Liver (tissue), 7 donors: ENCODE measurements at regions not wholly inside any gene's neighbourhood (a gene's known extent, or its start where the extent isn't known, plus 50 kb on each side); places are given as distances from the start of the nearest gene placed in this dataset.

Source experiments
- DNase-seq: peaks from one replicate; pipeline ENCODE4 v3.0.0-alpha.2; 2017; ENCODE audit warnings: low spot score
- H3K27ac ChIP-seq, 2 donors: one replicate each; pipeline ENCODE4 v1.7.0; 2013; ENCODE audit warnings: inconsistent platforms in 2 of 2, low read length in 2 of 2, control low read depth in 1 of 2, low read depth in 1 of 2, mild to moderate bottlenecking in 1 of 2
- H3K27me3 ChIP-seq, 4 donors: one replicate each; pipeline versions ENCODE4 v1.6.1 to v1.7.0; 2013; ENCODE audit warnings: low read length in 3 of 4, inconsistent platforms in 1 of 4, mild to moderate bottlenecking in 1 of 4, moderate library complexity in 1 of 4; ENCODE audit not compliant: control insufficient read depth in 4 of 4, insufficient read depth in 4 of 4
- H3K36me3 ChIP-seq, 4 donors: one replicate each; pipeline versions ENCODE4 v1.6.1 to v1.7.0; 2013; ENCODE audit warnings: low read length in 3 of 4, mild to moderate bottlenecking in 3 of 4, low read depth in 1 of 4, moderate library complexity in 1 of 4; ENCODE audit not compliant: control insufficient read depth in 4 of 4, insufficient read depth in 3 of 4
- H3K4me1 ChIP-seq, 4 donors: one replicate each; pipeline versions ENCODE4 v1.6.1 to v1.7.0; 2013; ENCODE audit warnings: low read length in 3 of 4, mild to moderate bottlenecking in 3 of 4, moderate library complexity in 1 of 4; ENCODE audit not compliant: control insufficient read depth in 4 of 4, insufficient read depth in 4 of 4
- H3K4me3 ChIP-seq, 3 donors: one replicate each; pipeline versions ENCODE4 v1.6.1 to v1.7.0; 2013; ENCODE audit warnings: low read length in 3 of 3, control low read depth in 1 of 3, low read depth in 1 of 3, mild to moderate bottlenecking in 1 of 3
- H3K9ac ChIP-seq, 2 donors: one replicate each; pipeline ENCODE4 v1.7.0; 2013; ENCODE audit warnings: low read length in 2 of 2, mild to moderate bottlenecking in 2 of 2, moderate library complexity in 2 of 2, control low read depth in 1 of 2, low read depth in 1 of 2
- H3K9me3 ChIP-seq, 4 donors: one replicate each; pipeline versions ENCODE4 v1.6.1 to v1.7.0; 2013; ENCODE audit warnings: low read length in 3 of 4; ENCODE audit not compliant: control insufficient read depth in 4 of 4
- FOXA1 ChIP-seq: IDR thresholded peaks from 2 replicates; pipeline ENCODE4 v1.6.1; 2016; ENCODE audit warnings: antibody characterized with exemption
- FOXA2 ChIP-seq: IDR thresholded peaks from 2 replicates; pipeline ENCODE4 v1.6.1; 2016; ENCODE audit warnings: antibody characterized with exemption
- GABPA ChIP-seq, 2 donors: IDR thresholded peaks in 1 of 2; conservative IDR thresholded peaks in 1 of 2; 2 replicates each; pipeline ENCODE4 v1.6.1; 2016; ENCODE audit warnings: antibody characterized with exemption in 2 of 2, mild to moderate bottlenecking in 1 of 2, moderate library complexity in 1 of 2
- HNF4A ChIP-seq, 2 donors: conservative IDR thresholded peaks; 2 replicates each; pipeline ENCODE4 v1.6.1; 2016; ENCODE audit warnings: antibody characterized with exemption in 2 of 2, mild to moderate bottlenecking in 2 of 2
- HNF4G ChIP-seq: IDR thresholded peaks from 2 replicates; pipeline ENCODE4 v1.6.1; 2016; ENCODE audit warnings: antibody characterized with exemption
- JUND ChIP-seq, 2 donors: IDR thresholded peaks; 2 replicates each; pipeline ENCODE4 v1.6.1; 2016; ENCODE audit warnings: antibody characterized with exemption in 2 of 2
- NR2F2 ChIP-seq: IDR thresholded peaks from 2 replicates; pipeline ENCODE4 v1.6.1; 2016; ENCODE audit warnings: antibody characterized with exemption
- RAD21 ChIP-seq, 2 donors: IDR thresholded peaks; 2 replicates each; pipeline ENCODE4 v1.6.1; 2016; ENCODE audit warnings: antibody characterized with exemption in 2 of 2, mild to moderate bottlenecking in 2 of 2
- RXRA ChIP-seq, 2 donors: IDR thresholded peaks; 2 replicates each; pipeline ENCODE4 v1.6.1; 2017 to 2018; ENCODE audit warnings: antibody characterized with exemption in 2 of 2, mild to moderate bottlenecking in 1 of 2
- SP1 ChIP-seq: IDR thresholded peaks from 2 replicates; pipeline ENCODE4 v1.6.1; 2018; ENCODE audit warnings: antibody characterized with exemption, mild to moderate bottlenecking
- TAF1 ChIP-seq: conservative IDR thresholded peaks from 2 replicates; pipeline ENCODE4 v1.6.1; 2016; ENCODE audit warnings: antibody characterized with exemption, mild to moderate bottlenecking
- WGBS: extraction: QIAGEN DNeasy Blood & Tissue Kit; methylation state at CpG from one replicate; pipeline ENCODE4 v1.1.7; 2013; 5-methylcytosine and 5-hydroxymethylcytosine counted together
- TF ChIP-seq, protein P1 (sequence below): IDR thresholded peaks from 2 replicates; pipeline ENCODE4 v1.6.1; 2016; ENCODE audit warnings: antibody characterized with exemption, mild to moderate bottlenecking
- TF ChIP-seq, protein P2 (sequence below): IDR thresholded peaks from 2 replicates; pipeline ENCODE4 v1.6.1; 2016; ENCODE audit warnings: antibody characterized with exemption
- TF ChIP-seq, protein P3 (sequence below): IDR thresholded peaks from 2 replicates; pipeline ENCODE4 v1.6.1; 2016; ENCODE audit warnings: antibody characterized with exemption
- TF ChIP-seq, protein P4 (sequence below): IDR thresholded peaks from 2 replicates; pipeline ENCODE4 v1.6.1; 2016; ENCODE audit warnings: antibody characterized with exemption
- donor health status: healthy.
- donor health status: healthy.
- donor health status: healthy.
- donor health status: healthy.

DNA sequence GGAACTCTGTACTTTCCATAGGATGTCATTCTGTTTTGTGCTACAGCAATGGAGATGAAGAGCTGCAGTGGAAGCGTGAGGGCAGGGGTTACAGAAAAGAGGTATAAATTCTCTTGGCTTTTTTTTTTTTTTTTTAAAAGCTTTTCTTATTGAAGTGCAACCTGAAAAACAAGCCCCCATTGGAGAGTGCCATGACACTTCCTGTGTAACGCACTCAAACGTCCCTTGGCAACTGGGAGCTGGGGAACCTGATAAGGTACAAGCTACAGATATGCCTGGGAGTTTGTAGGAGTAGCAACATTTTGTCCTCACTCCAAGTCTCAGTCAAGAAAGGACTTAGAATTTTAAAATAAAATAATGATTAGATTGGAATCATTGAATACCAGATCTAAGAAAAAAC is 512.1 kb downstream of the RPS24 start (continued):
- no peak for TF ChIP-seq SP1

DNA sequence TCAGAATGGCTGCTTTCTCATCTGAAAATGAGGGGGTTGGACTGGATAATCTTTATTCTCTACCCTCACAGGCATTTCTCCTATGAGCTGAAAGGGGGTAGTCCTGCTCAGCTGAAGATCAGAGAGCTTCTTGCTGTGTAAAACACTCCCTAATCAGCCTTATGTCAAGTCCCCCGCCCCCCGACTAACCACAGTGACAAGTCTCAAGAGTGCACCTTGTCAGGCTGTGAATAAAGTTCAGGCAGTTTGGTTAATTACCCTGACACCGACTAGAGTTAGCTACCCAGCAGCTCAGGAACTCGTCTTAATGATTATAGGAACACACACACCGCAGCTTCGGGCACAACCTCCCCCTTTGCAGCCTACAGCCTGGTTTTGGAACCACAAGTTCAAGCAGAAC is 513.7 kb downstream of the RPS24 start:
- Histone ChIP-seq H3K27ac (no peak overlapping the region), H3K4me1 (peaks cover 0 to 14% (median 11%) of the 10 kb centered on the region in 4 donors), H3K27me3 (no peaks in the 10 kb centered on the region), H3K36me3 (no peaks in the 10 kb centered on the region), H3K4me3 (no peak overlapping the region), H3K9me3 (no peaks in the 10 kb centered on the region), H3K9ac (no peak overlapping the region)
- DNase-seq, result no peak
- TF ChIP-seq, protein P1, sequence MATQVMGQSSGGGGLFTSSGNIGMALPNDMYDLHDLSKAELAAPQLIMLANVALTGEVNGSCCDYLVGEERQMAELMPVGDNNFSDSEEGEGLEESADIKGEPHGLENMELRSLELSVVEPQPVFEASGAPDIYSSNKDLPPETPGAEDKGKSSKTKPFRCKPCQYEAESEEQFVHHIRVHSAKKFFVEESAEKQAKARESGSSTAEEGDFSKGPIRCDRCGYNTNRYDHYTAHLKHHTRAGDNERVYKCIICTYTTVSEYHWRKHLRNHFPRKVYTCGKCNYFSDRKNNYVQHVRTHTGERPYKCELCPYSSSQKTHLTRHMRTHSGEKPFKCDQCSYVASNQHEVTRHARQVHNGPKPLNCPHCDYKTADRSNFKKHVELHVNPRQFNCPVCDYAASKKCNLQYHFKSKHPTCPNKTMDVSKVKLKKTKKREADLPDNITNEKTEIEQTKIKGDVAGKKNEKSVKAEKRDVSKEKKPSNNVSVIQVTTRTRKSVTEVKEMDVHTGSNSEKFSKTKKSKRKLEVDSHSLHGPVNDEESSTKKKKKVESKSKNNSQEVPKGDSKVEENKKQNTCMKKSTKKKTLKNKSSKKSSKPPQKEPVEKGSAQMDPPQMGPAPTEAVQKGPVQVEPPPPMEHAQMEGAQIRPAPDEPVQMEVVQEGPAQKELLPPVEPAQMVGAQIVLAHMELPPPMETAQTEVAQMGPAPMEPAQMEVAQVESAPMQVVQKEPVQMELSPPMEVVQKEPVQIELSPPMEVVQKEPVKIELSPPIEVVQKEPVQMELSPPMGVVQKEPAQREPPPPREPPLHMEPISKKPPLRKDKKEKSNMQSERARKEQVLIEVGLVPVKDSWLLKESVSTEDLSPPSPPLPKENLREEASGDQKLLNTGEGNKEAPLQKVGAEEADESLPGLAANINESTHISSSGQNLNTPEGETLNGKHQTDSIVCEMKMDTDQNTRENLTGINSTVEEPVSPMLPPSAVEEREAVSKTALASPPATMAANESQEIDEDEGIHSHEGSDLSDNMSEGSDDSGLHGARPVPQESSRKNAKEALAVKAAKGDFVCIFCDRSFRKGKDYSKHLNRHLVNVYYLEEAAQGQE, result no peak
- TF ChIP-seq GABPA (IDR thresholded peaks at IDR 0.05 in 1 of 2, conservative IDR thresholded peaks at IDR 0.05 in 1 of 2), result no peak
- TF ChIP-seq HNF4G, result no peak
- no peak for TF ChIP-seq RXRA (IDR thresholded peaks at IDR 0.05)
- TF ChIP-seq, protein P2, sequence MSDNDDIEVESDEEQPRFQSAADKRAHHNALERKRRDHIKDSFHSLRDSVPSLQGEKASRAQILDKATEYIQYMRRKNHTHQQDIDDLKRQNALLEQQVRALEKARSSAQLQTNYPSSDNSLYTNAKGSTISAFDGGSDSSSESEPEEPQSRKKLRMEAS, result no peak
- no peak for TF ChIP-seq FOXA1
- no peak for TF ChIP-seq RAD21 (IDR thresholded peaks at IDR 0.05)
- no peak for TF ChIP-seq SP1
- no peak for TF ChIP-seq FOXA2
- no peak for TF ChIP-seq TAF1
- TF ChIP-seq, protein P3, sequence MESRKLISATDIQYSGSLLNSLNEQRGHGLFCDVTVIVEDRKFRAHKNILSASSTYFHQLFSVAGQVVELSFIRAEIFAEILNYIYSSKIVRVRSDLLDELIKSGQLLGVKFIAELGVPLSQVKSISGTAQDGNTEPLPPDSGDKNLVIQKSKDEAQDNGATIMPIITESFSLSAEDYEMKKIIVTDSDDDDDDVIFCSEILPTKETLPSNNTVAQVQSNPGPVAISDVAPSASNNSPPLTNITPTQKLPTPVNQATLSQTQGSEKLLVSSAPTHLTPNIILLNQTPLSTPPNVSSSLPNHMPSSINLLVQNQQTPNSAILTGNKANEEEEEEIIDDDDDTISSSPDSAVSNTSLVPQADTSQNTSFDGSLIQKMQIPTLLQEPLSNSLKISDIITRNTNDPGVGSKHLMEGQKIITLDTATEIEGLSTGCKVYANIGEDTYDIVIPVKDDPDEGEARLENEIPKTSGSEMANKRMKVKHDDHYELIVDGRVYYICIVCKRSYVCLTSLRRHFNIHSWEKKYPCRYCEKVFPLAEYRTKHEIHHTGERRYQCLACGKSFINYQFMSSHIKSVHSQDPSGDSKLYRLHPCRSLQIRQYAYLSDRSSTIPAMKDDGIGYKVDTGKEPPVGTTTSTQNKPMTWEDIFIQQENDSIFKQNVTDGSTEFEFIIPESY, result no peak
- TF ChIP-seq, protein P4, sequence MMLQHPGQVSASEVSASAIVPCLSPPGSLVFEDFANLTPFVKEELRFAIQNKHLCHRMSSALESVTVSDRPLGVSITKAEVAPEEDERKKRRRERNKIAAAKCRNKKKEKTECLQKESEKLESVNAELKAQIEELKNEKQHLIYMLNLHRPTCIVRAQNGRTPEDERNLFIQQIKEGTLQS, result no peak
- TF ChIP-seq NR2F2, result no peak
- TF ChIP-seq JUND (IDR thresholded peaks at IDR 0.05), result no peak
- no peak for TF ChIP-seq HNF4A (conservative IDR thresholded peaks at IDR 0.05)
- WGBS, result 84% methylated on average over 6 of the region's 6 CpGs

DNA sequence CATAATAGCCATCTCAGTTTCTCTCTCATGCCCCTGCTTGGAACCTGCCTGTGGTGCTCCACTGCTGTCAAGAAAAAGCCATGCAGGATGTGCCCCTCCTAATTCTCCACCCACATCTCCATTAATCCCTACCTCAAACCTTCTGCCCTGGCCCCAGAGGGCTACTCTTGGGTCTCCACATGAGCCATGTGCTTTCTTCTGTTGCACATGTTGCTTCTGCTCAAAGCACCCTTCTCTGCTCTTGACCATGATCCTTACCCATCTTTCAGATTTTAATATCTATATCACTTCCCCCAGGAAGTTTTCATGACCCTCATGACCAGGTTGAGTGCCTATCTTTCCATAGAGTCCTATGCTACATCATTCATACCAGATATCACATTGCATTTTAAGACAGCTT is 514.2 kb downstream of the RPS24 start:
- H3K4me1 ChIP-seq, result peaks cover 0 to 14% (median 11%) of the 10 kb centered on the region in 4 donors
- H3K27me3 ChIP-seq, result no peaks in the 10 kb centered on the region
- H3K9ac ChIP-seq, result no peak overlapping the region
- H3K27ac ChIP-seq, result no peak overlapping the region
- DNase-seq, result no peak
- TF ChIP-seq TAF1, result no peak
- no peak for TF ChIP-seq GABPA (IDR thresholded peaks at IDR 0.05 in 1 of 2, conservative IDR thresholded peaks at IDR 0.05 in 1 of 2)
- TF ChIP-seq RAD21 (IDR thresholded peaks at IDR 0.05), result no peak
- TF ChIP-seq, protein P2, result no peak
- TF ChIP-seq RXRA (IDR thresholded peaks at IDR 0.05), result no peak
- TF ChIP-seq, protein P3, result no peak
- TF ChIP-seq, protein P1, result no peak
- no peaks in the 10 kb centered on the region for H3K36me3 ChIP-seq
- H3K4me3 ChIP-seq, result no peak overlapping the region
- no peaks in the 10 kb centered on the region for H3K9me3 ChIP-seq
